HepG2 (cell line): ENCODE measurements at regions not wholly inside any gene's neighbourhood (a gene's known extent, or its start where the extent isn't known, plus 50 kb on each side); places are given as distances from the start of the nearest gene placed in this dataset.
A peak's percentile ranks its signal among the peaks of the same experiment; 100 is the strongest.
"Not testable (repeated sequence)": the region's sequence is repeated elsewhere in the genome, so short reads cannot be mapped to it uniquely, and the experiment has no call there.

ENCODE experiments used
- ATAC-seq: fragments of 200-7000 bp; cut with Tn5 transposase; 3 replicates; pipeline ENCODE4 v1.9.1; 2020; ENCODE audit warnings: mild to moderate bottlenecking, moderate library complexity
- BruUV-seq: library from RNA; stranded (reverse); fragments of 400-500 nt; replicated peaks from 2 replicates; lab custom pipeline; 2021; lab: Mats Ljungman, UMichigan
- CTCF ChIA-PET: fragments of 300-600 bp; formaldehyde crosslinking; extraction: SDS; loops from one replicate; lab custom pipeline; 2021; ENCODE audit warnings: low total read pairs, inconsistent platforms, low intra/inter-chr PET ratio; lab: Yijun Ruan, JAX
- POLR2A ChIA-PET: fragments of 350-600 bp; sonication (Branson Sonifier 250); formaldehyde crosslinking; loops from one replicate; lab custom pipeline; 2020; ENCODE audit warnings: antibody characterized with exemption, inconsistent platforms; lab: Yijun Ruan, JAX
- DNase-seq: peaks from one replicate; pipeline ENCODE4 v3.0.0-alpha.2; 2015; ENCODE audit warnings: low spot score
- FAIRE-seq: peaks from 3 replicates; lab custom pipeline; 2011; peaks lifted over from hg19 to GRCh38; lab: Jason Lieb, UNC
- H2AFZ ChIP-seq: one replicate; pipeline ENCODE4 v1.6.1; 2011; ENCODE audit warnings: low read length, inconsistent platforms
- H3K27ac ChIP-seq: fragments of 300-600 bp; 3 replicates; pipeline ENCODE4 v1.8.0; 2011; ENCODE audit warnings: mixed run types, mild to moderate bottlenecking, mixed read lengths, low read length, inconsistent platforms; ENCODE audit not compliant: insufficient read depth; ENCODE audit errors: extremely low read length
- H3K27me3 ChIP-seq, 2 experiments: fragments of 200-600 bp in 1 of 2; 2 replicates in 1 of 2; 3 replicates in 1 of 2; pipeline versions ENCODE4 v1.6.0 to v1.8.0; 2011; ENCODE audit warnings: low read length in 2 of 2, mild to moderate bottlenecking in 2 of 2, moderate library complexity in 2 of 2, inconsistent platforms in 1 of 2; ENCODE audit not compliant: insufficient read depth in 2 of 2, control insufficient read depth in 1 of 2
- H3K36me3 ChIP-seq, 2 experiments: fragments of 200-600 bp in 1 of 2; replicated peaks in 1 of 2; 2 replicates in 1 of 2; 3 replicates in 1 of 2; pipeline versions ENCODE4 v1.5.1 to v1.8.0; 2011; ENCODE audit warnings: low read length in 2 of 2, inconsistent platforms in 1 of 2; ENCODE audit not compliant: insufficient read depth in 2 of 2, control insufficient read depth in 1 of 2
- H3K4me1 ChIP-seq: 2 replicates; pipeline ENCODE4 v1.5.1; 2012; ENCODE audit warnings: low read length, inconsistent platforms; ENCODE audit not compliant: insufficient read depth
- H3K4me2 ChIP-seq: 2 replicates; pipeline ENCODE4 v1.6.0; 2011; ENCODE audit warnings: low read depth, low read length, inconsistent platforms
- H3K4me3 ChIP-seq, 3 experiments: fragments of 200-600 bp in 1 of 3; sonication (generic), shearing (Covaris generic) in 1 of 3; replicated peaks in 1 of 3; 2 replicates each; pipeline ENCODE4 v1.5.1; 2011 to 2016; ENCODE audit warnings: low read length in 3 of 3, inconsistent platforms in 2 of 3, low read depth in 2 of 3, mild to moderate bottlenecking in 2 of 3, control low read depth in 1 of 3, mixed read lengths in 1 of 3; ENCODE audit not compliant: insufficient read depth in 1 of 3
- H3K79me2 ChIP-seq: one replicate; pipeline ENCODE4 v1.6.1; 2011; ENCODE audit warnings: low read length, inconsistent platforms; ENCODE audit not compliant: insufficient read depth
- H3K9ac ChIP-seq: 2 replicates; pipeline ENCODE4 v1.6.0; 2011; ENCODE audit warnings: mild to moderate bottlenecking, low read depth, low read length, inconsistent platforms; ENCODE audit not compliant: insufficient read depth
- H3K9me3 ChIP-seq: 2 replicates; pipeline ENCODE4 v1.5.1; 2012; ENCODE audit warnings: mild to moderate bottlenecking, low read length
- H4K20me1 ChIP-seq: 2 replicates; pipeline ENCODE4 v1.6.0; 2011; ENCODE audit warnings: inconsistent platforms, mild to moderate bottlenecking, low read length, moderate library complexity; ENCODE audit not compliant: insufficient read depth
- CTCF ChIP-seq: sonication (generic); formaldehyde crosslinking; IDR thresholded peaks from 2 replicates; pipeline ENCODE4 v1.5.0; 2020; ENCODE audit warnings: mild to moderate bottlenecking, missing genetic modification reagents, moderate library complexity
- HNRNPUL1 ChIP-seq: fragments of 200-400 bp; formaldehyde crosslinking; IDR thresholded peaks from 2 replicates; pipeline ENCODE4 v1.6.1; 2017; ENCODE audit warnings: low read depth, mild to moderate bottlenecking, low read length, moderate library complexity
- MBD4 ChIP-seq: IDR thresholded peaks from 2 replicates; pipeline ENCODE4 v1.6.1; 2012; ENCODE audit warnings: low read length, inconsistent platforms, borderline replicate concordance
- SNAPC5 ChIP-seq: sonication (generic); formaldehyde crosslinking; IDR thresholded peaks from 2 replicates; pipeline ENCODE4 v1.8.1; 2023; ENCODE audit warnings: mild to moderate bottlenecking, missing genetic modification reagents, borderline replicate concordance
- TRIM24 ChIP-seq: sonication (generic); formaldehyde crosslinking; IDR thresholded peaks from 2 replicates; pipeline ENCODE4 v1.8.0; 2022; ENCODE audit warnings: mild to moderate bottlenecking, missing genetic modification reagents
- ZNF564 ChIP-seq: sonication (generic); formaldehyde crosslinking; IDR thresholded peaks from 2 replicates; pipeline ENCODE4 v1.8.1; 2023; ENCODE audit warnings: mild to moderate bottlenecking, missing genetic modification reagents
- WGBS: methylation state at CpG from one replicate; pipeline ENCODE4 v1.1.6; 2017; ENCODE audit warnings: low lambda C conversion rate; 5-methylcytosine and 5-hydroxymethylcytosine counted together
- in situ Hi-C: cut with HindIII; loops from 2 replicates; pipeline ENCODE4 v1.10.0; 2017; ENCODE audit warnings: low pct_unique_long_range_greater_than_20kb; ENCODE audit not compliant: extremely low pct_ligation_motif_present
- intact Hi-C: fragments of 100-400 bp; cut with micrococcal nuclease; formaldehyde crosslinking; loops from one replicate; pipeline ENCODE4 v1.10.0; 2022; ENCODE audit not compliant: unreplicated experiment

GRCh38 chr15:60179786-60180391, 175.8 kb downstream of the FOXB1 start (continued):
- peak; percentile 61 for TF ChIP-seq CTCF
- no peak for TF ChIP-seq HNRNPUL1
- no peak for TF ChIP-seq ZNF564 (CRISPR knock-in tag)
- no peak for TF ChIP-seq MBD4
- TF ChIP-seq SNAPC5 (CRISPR knock-in tag) = no peak
- no peak for TF ChIP-seq TRIM24 (CRISPR knock-in tag)
- TF ChIP-seq, all 625 proteins: peak for 3

- WGBS = 45% methylated on average over 11 of the region's 11 CpGs
- POLR2A ChIA-PET, CTCF ChIA-PET, H3K4me1 ChIP-seq, H3K9ac ChIP-seq, H3K9me3 ChIP-seq, H3K4me3 ChIP-seq, BruUV-seq, H3K36me3 ChIP-seq, H3K4me2 ChIP-seq, H3K27ac ChIP-seq, H2AFZ ChIP-seq, DNase-seq, H4K20me1 ChIP-seq, ATAC-seq, FAIRE-seq, H3K79me2 ChIP-seq: not testable (repeated sequence)
- peaks cover 1 to 13% of the 10 kb centered on the region in 2 experiments; a peak in 1 of 5 replicates for H3K27me3 ChIP-seq
- intact Hi-C loops (loop anchor here (2.0 kb wide), 1 partner anchor 457 kb away; no protein-coding TSS in a partner anchor), in situ Hi-C loops (loop anchor here (25.0 kb wide), 1 partner anchor 445 kb away; no protein-coding TSS in a partner anchor)
Measured at GRCh38 chr15:60181957-60182356, 177.8 kb downstream of the FOXB1 start.
